Fibroblast of skin of right biceps (primary cell): ENCODE measurements at regions not wholly inside any gene's neighbourhood (a gene's known extent, or its start where the extent isn't known, plus 50 kb on each side); places are given as distances from the start of the nearest gene placed in this dataset.
A peak's percentile ranks its signal among the peaks of the same experiment; 100 is the strongest.
"Not testable (repeated sequence)": the region's sequence is repeated elsewhere in the genome, so short reads cannot be mapped to it uniquely, and the experiment has no call there.

Experiments used
- DNase-seq: peaks from one replicate; pipeline ENCODE4 v3.0.0-alpha.2; 2013

- peak; percentile 72 for DNase-seq
Observed at GRCh38 chr3:185995352-185995751, 57.5 kb upstream of the TRA2B start.

GRCh38 chr3:185992831-185993374, 55.1 kb upstream of the TRA2B start:
- peak; percentile 53 for DNase-seq

- not testable (repeated sequence) for DNase-seq
Observed at GRCh38 chr3:185990995-185991394, 53.2 kb upstream of the TRA2B start.

- DNase-seq: no peak
Observed at GRCh38 chr3:185989511-185989910, 51.7 kb upstream of the TRA2B start.

- DNase-seq: no peak
Observed at GRCh38 chr3:185988816-185989175, 51.0 kb upstream of the TRA2B start.

GRCh38 chr3:185988080-185988815, 50.4 kb upstream of the TRA2B start:
- no peak for DNase-seq
